ENCODE measurements at regions not wholly inside any gene's neighbourhood (a gene's known extent, or its start where the extent isn't known, plus 50 kb on each side); places are given as distances from the start of the nearest gene placed in this dataset.
"Not testable (repeated sequence)": the region's sequence is repeated elsewhere in the genome, so short reads cannot be mapped to it uniquely, and the experiment has no call there.

DNA sequence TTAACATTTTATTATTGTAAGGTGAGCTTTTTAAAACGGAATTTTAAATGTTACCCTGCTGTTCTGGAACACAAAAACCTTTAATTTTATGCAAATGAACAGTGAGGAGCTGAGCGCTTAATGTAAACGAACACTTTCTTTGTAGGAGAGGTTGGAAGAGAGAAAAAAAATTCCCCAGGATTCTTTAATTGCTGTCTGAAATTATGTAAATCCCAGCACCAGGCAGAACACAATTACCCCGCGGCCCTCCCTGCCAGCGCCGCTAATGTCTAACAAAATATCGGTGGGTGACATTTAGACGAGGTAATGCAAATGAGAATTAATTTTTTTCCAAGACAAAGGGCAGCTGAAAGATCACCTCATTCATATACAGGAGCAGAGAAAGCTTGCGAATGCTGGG is 143.4 kb upstream of the MVB12B start:
- DNase-seq (ENCODE audit: low spot score): no peak
- TF ChIP-seq, protein P1, sequence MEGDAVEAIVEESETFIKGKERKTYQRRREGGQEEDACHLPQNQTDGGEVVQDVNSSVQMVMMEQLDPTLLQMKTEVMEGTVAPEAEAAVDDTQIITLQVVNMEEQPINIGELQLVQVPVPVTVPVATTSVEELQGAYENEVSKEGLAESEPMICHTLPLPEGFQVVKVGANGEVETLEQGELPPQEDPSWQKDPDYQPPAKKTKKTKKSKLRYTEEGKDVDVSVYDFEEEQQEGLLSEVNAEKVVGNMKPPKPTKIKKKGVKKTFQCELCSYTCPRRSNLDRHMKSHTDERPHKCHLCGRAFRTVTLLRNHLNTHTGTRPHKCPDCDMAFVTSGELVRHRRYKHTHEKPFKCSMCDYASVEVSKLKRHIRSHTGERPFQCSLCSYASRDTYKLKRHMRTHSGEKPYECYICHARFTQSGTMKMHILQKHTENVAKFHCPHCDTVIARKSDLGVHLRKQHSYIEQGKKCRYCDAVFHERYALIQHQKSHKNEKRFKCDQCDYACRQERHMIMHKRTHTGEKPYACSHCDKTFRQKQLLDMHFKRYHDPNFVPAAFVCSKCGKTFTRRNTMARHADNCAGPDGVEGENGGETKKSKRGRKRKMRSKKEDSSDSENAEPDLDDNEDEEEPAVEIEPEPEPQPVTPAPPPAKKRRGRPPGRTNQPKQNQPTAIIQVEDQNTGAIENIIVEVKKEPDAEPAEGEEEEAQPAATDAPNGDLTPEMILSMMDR (conservative IDR thresholded peaks at IDR 0.05; ENCODE audit: low read depth): no peak
- H3K27ac ChIP-seq: no peak overlapping the region
- ChIA-PET POLR2A (ENCODE audit: low non-redundant PET) (no interaction called here), CTCF (interaction anchor here (0.5 kb wide), 1 partner anchor 92 kb away, joined by 7 read pairs; no protein-coding TSS in a partner anchor)

GRCh38 chr9:126190994-126191393 is 135.6 kb upstream of the MVB12B start:
- CTCF ChIA-PET; POLR2A ChIA-PET (ENCODE audit: low non-redundant PET); H3K27ac ChIP-seq; DNase-seq (ENCODE audit: low spot score): not testable (repeated sequence)

DNA sequence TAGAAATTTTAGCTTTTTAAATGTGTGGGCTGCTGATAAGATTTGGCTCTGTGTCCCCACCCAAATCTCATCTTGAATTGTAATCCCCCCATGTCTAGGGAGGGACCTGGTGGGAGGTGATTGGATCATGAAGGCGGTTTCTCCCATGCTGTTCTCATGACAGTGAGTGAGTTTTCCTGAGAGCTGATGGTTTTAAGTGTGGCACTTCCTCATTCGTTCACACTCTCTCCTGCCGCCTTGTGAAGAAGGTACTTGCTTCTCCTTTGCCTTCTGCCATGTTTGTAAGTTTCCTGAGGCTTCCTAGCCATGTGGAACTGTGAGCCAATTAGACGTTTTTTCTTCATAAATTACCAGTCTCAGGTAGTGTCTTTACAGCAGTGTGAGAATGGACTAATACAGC is 127.8 kb upstream of the MVB12B start:
- DNase-seq (ENCODE audit: low spot score): no peak
- no peak overlapping the region for H3K27ac ChIP-seq
- ChIA-PET CTCF (interaction anchor here (0.6 kb wide), 1 partner anchor 481 kb away, joined by 8 read pairs; no protein-coding TSS in a partner anchor), POLR2A (ENCODE audit: low non-redundant PET) (no interaction called here)
- TF ChIP-seq, protein P1 (conservative IDR thresholded peaks at IDR 0.05; ENCODE audit: low read depth): no peak

GRCh38 chr9:126203313-126203712 is 123.3 kb upstream of the MVB12B start:
- CTCF ChIA-PET: interaction anchor here (0.6 to 0.8 kb wide), 4 partner anchors 19 to 216 kb away, joined by 3 to 5 read pairs (median 3); no protein-coding TSS in a partner anchor
- POLR2A ChIA-PET (ENCODE audit: low non-redundant PET): no interaction called here
- DNase-seq (ENCODE audit: low spot score): no peak
- TF ChIP-seq, protein P1 (conservative IDR thresholded peaks at IDR 0.05; ENCODE audit: low read depth): no peak; the same call in 1 of the 2 replicates
- no peak overlapping the region for H3K27ac ChIP-seq

DNA sequence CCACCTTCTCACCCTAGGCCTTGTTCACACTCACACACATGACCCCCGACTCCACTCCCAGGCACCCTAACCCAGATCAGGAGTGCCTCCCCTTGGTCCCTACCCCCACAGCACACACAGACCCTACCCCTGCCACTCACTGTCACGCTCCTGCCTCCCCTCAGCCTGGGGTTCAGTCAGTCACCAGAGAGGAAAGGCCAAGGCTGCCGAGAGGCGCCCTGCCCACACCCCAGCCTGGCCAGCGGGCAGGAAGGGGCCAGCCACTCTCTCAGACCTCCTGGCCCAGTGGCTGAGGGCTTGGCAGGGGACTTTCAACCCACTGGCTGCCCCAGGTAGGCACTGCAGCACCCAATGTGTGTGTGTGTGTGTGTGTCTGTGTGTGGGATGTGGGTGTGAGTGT is 122.4 kb upstream of the MVB12B start:
- H3K27ac ChIP-seq: no peak overlapping the region
- CTCF ChIA-PET: no interaction called here
- DNase-seq (ENCODE audit: low spot score): no peak
- POLR2A ChIA-PET (ENCODE audit: low non-redundant PET): no interaction called here
- TF ChIP-seq, protein P1 (conservative IDR thresholded peaks at IDR 0.05; ENCODE audit: low read depth): no peak

DNA sequence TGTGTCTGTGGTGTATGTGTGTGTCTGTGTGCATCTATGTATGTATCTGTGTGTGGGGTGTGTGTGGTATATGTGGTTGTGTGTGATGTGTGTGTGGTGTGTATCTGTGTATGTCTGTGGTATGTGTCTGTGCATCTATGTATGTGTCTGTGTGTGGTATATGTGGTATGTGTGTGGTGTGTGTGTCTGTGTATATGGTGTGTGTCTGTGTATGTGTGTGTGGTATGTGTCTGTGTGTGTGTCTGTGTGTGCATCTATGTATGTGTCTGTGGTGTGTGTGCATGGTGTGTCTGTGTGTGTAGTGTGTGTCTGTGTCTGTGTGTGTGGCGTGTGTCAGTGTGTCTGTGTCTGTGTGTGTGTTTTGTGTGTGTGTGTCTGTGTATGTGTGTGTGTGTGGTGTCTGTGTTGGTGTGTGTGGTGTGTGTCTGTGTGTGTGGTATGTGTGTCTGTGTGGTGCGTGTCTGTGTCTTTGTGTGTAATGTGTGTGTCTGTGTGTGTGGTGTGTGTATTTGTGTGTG is 121.9 kb upstream of the MVB12B start:
- ChIA-PET POLR2A (ENCODE audit: low non-redundant PET) (no interaction called here), CTCF (no interaction called here)
- no peak overlapping the region for H3K27ac ChIP-seq
- TF ChIP-seq, protein P1 (conservative IDR thresholded peaks at IDR 0.05; ENCODE audit: low read depth): no peak
- DNase-seq (ENCODE audit: low spot score): no peak

GRCh38 chr9:126205265-126205664 is 121.4 kb upstream of the MVB12B start:
- CTCF ChIA-PET: interaction anchor here (1.5 kb wide), 1 partner anchor 301 kb away, joined by 4 read pairs; no protein-coding TSS in a partner anchor

More at GRCh38 chr9:126205265-126205664, 121.4 kb upstream of the MVB12B start:
- DNase-seq (ENCODE audit: low spot score): no peak
- POLR2A ChIA-PET (ENCODE audit: low non-redundant PET): no interaction called here
- H3K27ac ChIP-seq: no peak overlapping the region
- TF ChIP-seq, protein P1 (conservative IDR thresholded peaks at IDR 0.05; ENCODE audit: low read depth): no peak

Data from RWPE1 (cell line).